ENCODE measurements at regions not wholly inside any gene's neighbourhood (a gene's known extent, or its start where the extent isn't known, plus 50 kb on each side); places are given as distances from the start of the nearest gene placed in this dataset.

DNA sequence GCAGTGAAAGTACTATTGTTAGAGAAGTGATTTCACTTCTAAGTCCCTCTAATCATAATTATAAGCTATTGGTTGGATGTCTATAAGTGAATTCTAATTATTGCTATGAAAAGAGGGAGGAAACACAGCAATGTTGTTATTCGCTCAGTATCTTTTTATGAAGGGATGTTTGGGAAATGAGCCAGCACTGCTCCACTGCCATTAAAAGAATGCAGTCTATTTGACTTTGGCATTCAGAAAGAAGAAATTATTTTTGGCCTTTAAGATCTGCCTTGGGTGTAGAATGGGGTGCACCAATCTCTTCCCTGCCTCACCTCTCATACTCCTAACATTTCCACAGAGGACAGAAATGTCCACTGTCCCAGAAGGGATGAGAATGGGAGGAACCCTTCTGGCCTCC lies 332.0 kb downstream of the SPATA31D1 start:
- no peak for TF ChIP-seq POLR2AphosphoS5 (IDR thresholded peaks at IDR 0.05; ENCODE audit: low read depth, low read length)
- no peak for TF ChIP-seq FOXP2 (optimal IDR thresholded peaks at IDR 0.05; ENCODE audit: borderline replicate concordance, extremely low read depth, extremely low read length, insufficient read depth)
- no peak for TF ChIP-seq TAF1 (IDR thresholded peaks at IDR 0.05; ENCODE audit: borderline replicate concordance, insufficient read depth, low read length)
- TF ChIP-seq, protein P1, sequence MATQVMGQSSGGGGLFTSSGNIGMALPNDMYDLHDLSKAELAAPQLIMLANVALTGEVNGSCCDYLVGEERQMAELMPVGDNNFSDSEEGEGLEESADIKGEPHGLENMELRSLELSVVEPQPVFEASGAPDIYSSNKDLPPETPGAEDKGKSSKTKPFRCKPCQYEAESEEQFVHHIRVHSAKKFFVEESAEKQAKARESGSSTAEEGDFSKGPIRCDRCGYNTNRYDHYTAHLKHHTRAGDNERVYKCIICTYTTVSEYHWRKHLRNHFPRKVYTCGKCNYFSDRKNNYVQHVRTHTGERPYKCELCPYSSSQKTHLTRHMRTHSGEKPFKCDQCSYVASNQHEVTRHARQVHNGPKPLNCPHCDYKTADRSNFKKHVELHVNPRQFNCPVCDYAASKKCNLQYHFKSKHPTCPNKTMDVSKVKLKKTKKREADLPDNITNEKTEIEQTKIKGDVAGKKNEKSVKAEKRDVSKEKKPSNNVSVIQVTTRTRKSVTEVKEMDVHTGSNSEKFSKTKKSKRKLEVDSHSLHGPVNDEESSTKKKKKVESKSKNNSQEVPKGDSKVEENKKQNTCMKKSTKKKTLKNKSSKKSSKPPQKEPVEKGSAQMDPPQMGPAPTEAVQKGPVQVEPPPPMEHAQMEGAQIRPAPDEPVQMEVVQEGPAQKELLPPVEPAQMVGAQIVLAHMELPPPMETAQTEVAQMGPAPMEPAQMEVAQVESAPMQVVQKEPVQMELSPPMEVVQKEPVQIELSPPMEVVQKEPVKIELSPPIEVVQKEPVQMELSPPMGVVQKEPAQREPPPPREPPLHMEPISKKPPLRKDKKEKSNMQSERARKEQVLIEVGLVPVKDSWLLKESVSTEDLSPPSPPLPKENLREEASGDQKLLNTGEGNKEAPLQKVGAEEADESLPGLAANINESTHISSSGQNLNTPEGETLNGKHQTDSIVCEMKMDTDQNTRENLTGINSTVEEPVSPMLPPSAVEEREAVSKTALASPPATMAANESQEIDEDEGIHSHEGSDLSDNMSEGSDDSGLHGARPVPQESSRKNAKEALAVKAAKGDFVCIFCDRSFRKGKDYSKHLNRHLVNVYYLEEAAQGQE (IDR thresholded peaks at IDR 0.05; ENCODE audit: insufficient read depth in 1 of 2, low read depth in 2 of 2, low read length in 2 of 2): no peak

DNA sequence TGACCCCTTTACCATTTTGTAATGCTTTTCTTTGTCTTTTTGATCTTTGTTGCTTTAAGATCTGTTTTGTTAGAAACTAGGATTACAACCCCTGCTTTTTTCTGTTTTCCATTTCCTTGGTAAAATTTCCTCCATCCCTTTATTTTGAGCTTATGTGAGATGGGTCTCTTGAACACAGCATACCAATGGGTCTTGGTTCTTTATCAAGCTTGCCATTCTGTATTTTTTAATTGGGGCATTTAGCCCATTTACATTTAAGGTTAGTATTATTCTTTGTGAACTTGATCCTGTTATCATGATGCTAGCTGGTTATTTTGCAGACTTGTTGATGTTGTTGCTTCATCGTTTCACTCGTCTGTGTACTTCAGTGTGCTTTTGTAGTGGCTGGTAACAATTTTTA lies 337.3 kb downstream of the SPATA31D1 start:
- no peak for TF ChIP-seq TAF1 (IDR thresholded peaks at IDR 0.05; ENCODE audit: borderline replicate concordance, insufficient read depth, low read length)
- TF ChIP-seq SIN3A (IDR thresholded peaks at IDR 0.05; ENCODE audit: borderline replicate concordance, insufficient read depth, low read length): no peak
- TF ChIP-seq POLR2AphosphoS5 (IDR thresholded peaks at IDR 0.05; ENCODE audit: low read depth, low read length): no peak
- no peak for TF ChIP-seq FOXP2 (optimal IDR thresholded peaks at IDR 0.05; ENCODE audit: borderline replicate concordance, extremely low read depth, extremely low read length, insufficient read depth)
- TF ChIP-seq, protein P1 (IDR thresholded peaks at IDR 0.05; ENCODE audit: insufficient read depth in 1 of 2, low read depth in 2 of 2, low read length in 2 of 2): no peak

DNA sequence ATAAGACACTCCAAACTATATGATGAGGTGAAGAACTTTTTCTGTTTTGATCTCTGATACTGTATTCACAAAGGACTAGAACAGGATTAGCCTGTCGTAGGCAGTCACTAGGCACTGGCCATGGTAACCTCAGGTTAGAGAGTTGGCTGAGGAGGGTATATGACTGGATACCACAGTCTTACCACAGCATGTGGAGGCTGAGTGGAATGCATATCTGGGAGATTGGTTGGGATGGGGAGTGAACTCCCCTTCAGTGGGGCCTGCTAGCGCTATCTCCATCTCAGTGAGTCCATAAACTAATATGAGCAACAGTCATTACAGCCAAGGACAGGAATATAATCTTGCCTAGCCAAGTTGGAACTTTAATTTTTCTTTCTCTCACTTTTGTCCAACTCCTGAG lies 339.1 kb downstream of the SPATA31D1 start:
- no peak for TF ChIP-seq TAF1 (IDR thresholded peaks at IDR 0.05; ENCODE audit: borderline replicate concordance, insufficient read depth, low read length)
- TF ChIP-seq FOXP2 (optimal IDR thresholded peaks at IDR 0.05; ENCODE audit: borderline replicate concordance, extremely low read depth, extremely low read length, insufficient read depth): no peak
- no peak for TF ChIP-seq SIN3A (IDR thresholded peaks at IDR 0.05; ENCODE audit: borderline replicate concordance, insufficient read depth, low read length)
- TF ChIP-seq POLR2AphosphoS5 (IDR thresholded peaks at IDR 0.05; ENCODE audit: low read depth, low read length): no peak
- TF ChIP-seq, protein P1 (IDR thresholded peaks at IDR 0.05; ENCODE audit: insufficient read depth in 1 of 2, low read depth in 2 of 2, low read length in 2 of 2): no peak

DNA sequence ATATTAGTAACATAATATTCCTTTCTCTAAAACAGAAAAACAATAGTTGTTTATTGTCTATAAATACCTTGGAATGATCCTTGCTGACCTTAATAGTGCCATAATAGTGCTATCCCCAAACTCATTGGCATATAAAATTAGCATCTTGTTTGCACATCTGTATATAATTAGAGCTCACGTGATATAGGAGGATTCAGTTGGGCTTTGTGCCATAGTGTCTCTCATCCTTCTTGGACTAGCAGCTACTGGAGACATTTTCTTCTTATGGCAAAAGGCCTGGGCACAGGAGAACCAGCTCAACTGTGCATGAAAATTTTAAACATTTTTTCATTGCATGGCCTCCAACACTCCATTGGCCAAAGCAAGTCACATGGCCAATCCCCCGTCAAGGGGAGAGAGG lies 342.5 kb downstream of the SPATA31D1 start:
- TF ChIP-seq FOXP2 (optimal IDR thresholded peaks at IDR 0.05; ENCODE audit: borderline replicate concordance, extremely low read depth, extremely low read length, insufficient read depth): no peak
- no peak for TF ChIP-seq POLR2AphosphoS5 (IDR thresholded peaks at IDR 0.05; ENCODE audit: low read depth, low read length)
- TF ChIP-seq TAF1 (IDR thresholded peaks at IDR 0.05; ENCODE audit: borderline replicate concordance, insufficient read depth, low read length): no peak
- TF ChIP-seq, protein P1 (IDR thresholded peaks at IDR 0.05; ENCODE audit: insufficient read depth in 1 of 2, low read depth in 2 of 2, low read length in 2 of 2): no peak
- no peak for TF ChIP-seq SIN3A (IDR thresholded peaks at IDR 0.05; ENCODE audit: borderline replicate concordance, insufficient read depth, low read length)

Data from PFSK-1 (cell line).